Endothelial cell of umbilical vein (primary cell): ENCODE measurements at regions not wholly inside any gene's neighbourhood (a gene's known extent, or its start where the extent isn't known, plus 50 kb on each side); places are given as distances from the start of the nearest gene placed in this dataset.

Experiments used
- CTCF ChIP-seq, 2 donors: IDR thresholded peaks; 1 replicate in 1 of 2; 2 replicates in 1 of 2; pipeline ENCODE4 v1.5.1; 2011; ENCODE audit warnings: low read length in 2 of 2, mild to moderate bottlenecking in 2 of 2, moderate library complexity in 2 of 2, control low read depth in 1 of 2, inconsistent platforms in 1 of 2, low read depth in 1 of 2; ENCODE audit not compliant: insufficient read depth in 1 of 2; ENCODE audit errors: extremely low read depth in 1 of 2
- FOS ChIP-seq: IDR thresholded peaks from 2 replicates; pipeline ENCODE4 v1.6.1; 2011; ENCODE audit warnings: mild to moderate bottlenecking, low read length, moderate library complexity, borderline replicate concordance; ENCODE audit not compliant: insufficient read depth
- GATA2 ChIP-seq: IDR thresholded peaks from 2 replicates; pipeline ENCODE4 v1.7.0; 2011; ENCODE audit warnings: low read depth, mild to moderate bottlenecking, moderate library complexity, mixed read lengths, low read length; ENCODE audit not compliant: insufficient read length, insufficient read depth

GRCh38 chr2:102942107-102942506, 180.3 kb downstream of the TMEM182 start:
- TF ChIP-seq CTCF (IDR thresholded peaks at IDR 0.05; ENCODE audit: extremely low read depth in 1 of 2, insufficient read depth in 1 of 2, low read depth in 1 of 2, low read length in 2 of 2) (no peak), FOS (no peak), GATA2 (no peak)
